ENCODE measurements at regions not wholly inside any gene's neighbourhood (a gene's known extent, or its start where the extent isn't known, plus 50 kb on each side); places are given as distances from the start of the nearest gene placed in this dataset.

GRCh38 chr5:74042959-74043358 is 417.0 kb downstream of the ARHGEF28 start:
- DNase-seq = peak in 1 of 2 experiments; percentile 8

GRCh38 chr5:74042559-74042958 is 416.6 kb downstream of the ARHGEF28 start:
- no peak for DNase-seq

- DNase-seq = no peak
These were observed 415.9 kb downstream of the ARHGEF28 start for GRCh38 chr5:74041913-74042312.

- DNase-seq = peak; percentile 86 to 90
These were observed 415.0 kb downstream of the ARHGEF28 start for GRCh38 chr5:74040811-74041491.

- peak; percentile 97 for DNase-seq
These were observed 414.1 kb downstream of the ARHGEF28 start for GRCh38 chr5:74040065-74040551.

- no peak for DNase-seq
These were observed 411.3 kb downstream of the ARHGEF28 start for GRCh38 chr5:74037321-74037720.

GRCh38 chr5:74035521-74035937 is 409.5 kb downstream of the ARHGEF28 start:
- DNase-seq = peak; percentile 73 to 77

- DNase-seq = peak; percentile 42 to 72
These were observed 408.7 kb downstream of the ARHGEF28 start for GRCh38 chr5:74034733-74035132.

- no peak for DNase-seq
These were observed 406.6 kb downstream of the ARHGEF28 start for GRCh38 chr5:74032617-74033016.

GRCh38 chr5:74031536-74031935 is 405.5 kb downstream of the ARHGEF28 start:
- DNase-seq = no peak

GRCh38 chr5:74030821-74031220 is 404.8 kb downstream of the ARHGEF28 start:
- no peak for DNase-seq

- DNase-seq = no peak
These were observed 404.4 kb downstream of the ARHGEF28 start for GRCh38 chr5:74030371-74030770.

- no peak for DNase-seq
These were observed 403.0 kb downstream of the ARHGEF28 start for GRCh38 chr5:74028976-74029375.

- DNase-seq = no peak
These were observed 402.4 kb downstream of the ARHGEF28 start for GRCh38 chr5:74028406-74028805.

- DNase-seq = no peak
These were observed 401.8 kb downstream of the ARHGEF28 start for GRCh38 chr5:74027732-74028338.

GRCh38 chr5:74026310-74026709 is 400.3 kb downstream of the ARHGEF28 start:
- no peak for DNase-seq

GRCh38 chr5:74021126-74021525 is 395.1 kb downstream of the ARHGEF28 start:
- no peak for DNase-seq

- DNase-seq = peak; percentile 37 to 59
These were observed 394.5 kb downstream of the ARHGEF28 start for GRCh38 chr5:74020503-74020902.

- DNase-seq = no peak
These were observed 393.9 kb downstream of the ARHGEF28 start for GRCh38 chr5:74019923-74020322.

- no peak for DNase-seq
These were observed 391.8 kb downstream of the ARHGEF28 start for GRCh38 chr5:74017786-74018211.

- no peak for DNase-seq
These were observed 391.1 kb downstream of the ARHGEF28 start for GRCh38 chr5:74017112-74017511.

- no peak for DNase-seq
These were observed 390.4 kb downstream of the ARHGEF28 start for GRCh38 chr5:74016373-74016772.

- no peak for DNase-seq
These were observed 389.7 kb downstream of the ARHGEF28 start for GRCh38 chr5:74015716-74016115.

GRCh38 chr5:74013222-74013621 is 387.2 kb downstream of the ARHGEF28 start:
- DNase-seq = no peak
